SU-DHL-6 (cell line): ENCODE measurements at regions not wholly inside any gene's neighbourhood (a gene's known extent, or its start where the extent isn't known, plus 50 kb on each side); places are given as distances from the start of the nearest gene placed in this dataset.

Experiments used
- H2AFZ ChIP-seq: fragments of 200-600 bp; sonication (generic); 2 replicates; pipeline ENCODE4 v1.6.1; 2014; ENCODE audit warnings: low read depth, mild to moderate bottlenecking, moderate library complexity, mixed read lengths, antibody characterized with exemption, low read length; ENCODE audit not compliant: severe bottlenecking
- H3F3A ChIP-seq: fragments of 200-600 bp; shearing (Covaris generic); 2 replicates; pipeline ENCODE4 v1.6.0; 2016; ENCODE audit warnings: antibody characterized with exemption, mild to moderate bottlenecking; ENCODE audit not compliant: insufficient read depth
- H3K27ac ChIP-seq: fragments of 200-600 bp; sonication (generic); 2 replicates; pipeline ENCODE4 v1.5.1; 2016; ENCODE audit warnings: low read depth, mild to moderate bottlenecking, low read length, moderate library complexity, mixed read lengths
- H3K27me3 ChIP-seq: fragments of 200-600 bp; sonication (generic), shearing (Covaris generic); 2 replicates; pipeline ENCODE4 v1.6.0; 2014; ENCODE audit warnings: mild to moderate bottlenecking, low read length
- H3K36me3 ChIP-seq: fragments of 200-600 bp; sonication (generic); 2 replicates; pipeline ENCODE4 v1.6.1; 2014; ENCODE audit warnings: mild to moderate bottlenecking, low read length, mixed read lengths
- H3K4me2 ChIP-seq: fragments of 300-600, 200-600 bp; shearing (Covaris generic), sonication (generic); 2 replicates; pipeline ENCODE4 v1.6.0; 2014; ENCODE audit warnings: low read length, low read depth, mild to moderate bottlenecking; ENCODE audit not compliant: poor library complexity, severe bottlenecking
- H3K4me3 ChIP-seq: fragments of 200-600 bp; sonication (generic); 2 replicates; pipeline ENCODE4 v1.5.1; 2014; ENCODE audit warnings: antibody characterized with exemption, low read length, mild to moderate bottlenecking, mixed read lengths; ENCODE audit not compliant: insufficient read depth, poor library complexity, severe bottlenecking
- H3K79me2 ChIP-seq: fragments of 200-600 bp; sonication (generic); 2 replicates; pipeline ENCODE4 v1.6.1; 2014; ENCODE audit warnings: mild to moderate bottlenecking, low read length, moderate library complexity; ENCODE audit not compliant: insufficient read depth
- H3K9ac ChIP-seq: fragments of 200-600 bp; sonication (generic); 2 replicates; pipeline ENCODE4 v1.7.0; 2014; ENCODE audit warnings: mild to moderate bottlenecking, low read length
- H3K9me2 ChIP-seq: fragments of 200-600 bp; sonication (generic); replicated peaks from 2 replicates; pipeline ENCODE4 v1.6.1; 2014; ENCODE audit warnings: low read length; ENCODE audit not compliant: insufficient read depth
- H3K9me3 ChIP-seq: fragments of 200-600 bp; sonication (generic); 2 replicates; pipeline ENCODE4 v1.6.1; 2014; ENCODE audit warnings: low read length, mixed read lengths; ENCODE audit not compliant: insufficient read depth
- H4K20me1 ChIP-seq: fragments of 200-600 bp; sonication (generic); 2 replicates; pipeline ENCODE4 v1.6.1; 2014; ENCODE audit warnings: low read depth, mild to moderate bottlenecking, antibody characterized with exemption, low read length, moderate library complexity, mixed read lengths
- CTCF ChIP-seq: fragments of 200-600 bp; sonication (generic); IDR thresholded peaks from one replicate; pipeline ENCODE4 v1.5.1; 2017; ENCODE audit warnings: antibody characterized with exemption, mild to moderate bottlenecking, low read length, moderate library complexity; ENCODE audit not compliant: insufficient read depth, poor library complexity, severe bottlenecking
- EZH2phosphoT487 ChIP-seq: fragments of 200-600 bp; sonication (generic), shearing (Covaris generic); conservative IDR thresholded peaks from 2 replicates; pipeline ENCODE4 v1.6.1; 2018; ENCODE audit warnings: mild to moderate bottlenecking, antibody characterized with exemption, low read length, moderate library complexity, mixed read lengths

- Histone ChIP-seq H4K20me1 (no peaks in the 10 kb centered on the region), H2AFZ (no peak overlapping the region), H3K9me2 (no peaks in the 10 kb centered on the region), H3K27ac (no peak overlapping the region), H3K27me3 (no peaks in the 10 kb centered on the region), H3K79me2 (no peaks in the 10 kb centered on the region), H3F3A (no peaks in the 10 kb centered on the region), H3K4me2 (no peak overlapping the region), H3K36me3 (no peaks in the 10 kb centered on the region), H3K9me3 (no peaks in the 10 kb centered on the region), H3K4me3 (no peak overlapping the region), H3K9ac (no peak overlapping the region)
- TF ChIP-seq CTCF (no peak), EZH2phosphoT487 (no peak)
Measured at GRCh38 chr16:51497541-51498211, 346.6 kb upstream of the SALL1 start.

- Histone ChIP-seq H3K9me3 (no peaks in the 10 kb centered on the region), H3K9ac (no peak overlapping the region), H3K27ac (no peak overlapping the region), H3K27me3 (no peaks in the 10 kb centered on the region), H3K79me2 (no peaks in the 10 kb centered on the region), H2AFZ (no peak overlapping the region), H3K4me2 (no peak overlapping the region), H3K4me3 (no peak overlapping the region), H4K20me1 (no peaks in the 10 kb centered on the region), H3F3A (no peaks in the 10 kb centered on the region), H3K36me3 (no peaks in the 10 kb centered on the region), H3K9me2 (no peaks in the 10 kb centered on the region)
- no peak for TF ChIP-seq CTCF
- TF ChIP-seq EZH2phosphoT487 = no peak
Measured at GRCh38 chr16:51490866-51491265, 339.8 kb upstream of the SALL1 start.

GRCh38 chr16:51487880-51488279 lies 336.8 kb upstream of the SALL1 start:
- H3K4me2 ChIP-seq = no peak overlapping the region
- H3K9ac ChIP-seq = no peak overlapping the region
- no peak overlapping the region for H3K4me3 ChIP-seq
- H3K79me2 ChIP-seq = no peaks in the 10 kb centered on the region
- H3K27ac ChIP-seq = no peak overlapping the region
- H3K36me3 ChIP-seq = no peaks in the 10 kb centered on the region
- H3K9me2 ChIP-seq = no peaks in the 10 kb centered on the region
- H3K9me3 ChIP-seq = peaks cover 6% of the 10 kb centered on the region; the same call in 1 of the 2 replicates
- no peaks in the 10 kb centered on the region for H3K27me3 ChIP-seq
- H2AFZ ChIP-seq = no peak overlapping the region
- TF ChIP-seq CTCF = no peak
- no peak for TF ChIP-seq EZH2phosphoT487
- H4K20me1 ChIP-seq = no peaks in the 10 kb centered on the region
- no peaks in the 10 kb centered on the region for H3F3A ChIP-seq
